GM12892 (cell line): ENCODE measurements at regions not wholly inside any gene's neighbourhood (a gene's known extent, or its start where the extent isn't known, plus 50 kb on each side); places are given as distances from the start of the nearest gene placed in this dataset.

ENCODE experiments used
- POLR2A ChIP-seq: IDR thresholded peaks from 2 replicates; pipeline ENCODE4 v1.6.1; 2011; ENCODE audit warnings: low read depth, low read length, control low read depth
- POLR2AphosphoS5 ChIP-seq: IDR thresholded peaks from 2 replicates; pipeline ENCODE4 v1.6.1; 2011; ENCODE audit warnings: low read depth, low read length, control low read depth

DNA sequence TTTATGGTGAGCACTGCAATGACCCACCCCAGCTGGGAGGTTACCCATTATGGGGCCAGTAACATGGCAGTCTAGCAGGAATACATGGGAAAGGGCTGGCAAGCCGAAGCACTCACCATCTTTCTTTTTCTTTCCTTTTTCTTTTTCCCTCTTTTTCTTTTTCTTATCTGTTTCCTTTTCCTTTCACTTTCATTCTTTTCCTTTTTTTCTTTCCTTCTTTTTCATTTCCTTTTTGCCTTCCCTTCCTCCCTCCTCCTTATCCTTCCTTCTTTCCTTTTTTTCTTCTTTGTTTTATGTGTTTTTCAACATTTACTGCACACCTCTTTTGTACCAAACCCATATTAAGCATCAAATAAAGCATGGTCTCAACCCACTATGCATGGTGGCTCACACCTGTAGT lies 501.1 kb downstream of the MED13L start:
- TF ChIP-seq POLR2A (no peak), POLR2AphosphoS5 (no peak)
